UCSD-AML1 (cell line): ENCODE measurements at regions not wholly inside any gene's neighbourhood (a gene's known extent, or its start where the extent isn't known, plus 50 kb on each side); places are given as distances from the start of the nearest gene placed in this dataset.

Source experiments
- DNase-seq: peaks from one replicate; lab custom pipeline; 2025; ENCODE audit not compliant: unreplicated experiment; lab: John Stamatoyannopoulos, UW

- DNase-seq, result no peak
Observed at GRCh38 chr20:39800111-39800510, 838.0 kb downstream of the DHX35 start.

DNA sequence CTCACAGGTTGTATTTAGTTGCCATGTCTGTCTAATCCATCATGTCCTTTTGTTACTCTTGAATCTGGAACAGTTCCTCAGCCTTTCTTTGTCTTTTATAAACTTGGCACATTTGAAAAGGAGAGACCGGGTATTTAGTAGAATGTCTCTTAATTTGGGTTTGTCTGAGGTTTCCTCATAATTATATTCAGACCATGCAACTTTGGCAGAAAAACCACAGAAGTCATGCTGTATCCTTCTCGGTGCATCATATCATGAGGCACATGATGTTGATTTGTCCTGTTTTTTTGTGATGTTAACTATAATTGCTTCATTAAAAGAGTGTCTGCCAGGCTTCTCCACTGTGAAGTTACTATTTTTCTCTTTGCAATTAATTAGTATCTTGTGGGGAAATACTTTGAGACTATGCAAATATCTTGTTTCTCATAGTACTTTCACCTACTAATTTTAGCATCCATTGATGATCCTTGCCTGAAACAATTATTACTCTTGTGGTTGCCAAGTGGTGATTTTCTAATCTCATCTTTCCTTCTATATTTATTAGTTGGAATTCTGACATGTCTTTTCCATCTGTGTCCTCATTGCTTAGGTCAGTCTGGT lies 837.3 kb downstream of the DHX35 start:
- no peak for DNase-seq

- no peak for DNase-seq
Observed at GRCh38 chr20:39795401-39796272, 833.5 kb downstream of the DHX35 start.

- DNase-seq, result no peak
Observed at GRCh38 chr20:39792334-39792733, 830.2 kb downstream of the DHX35 start.

- no peak for DNase-seq
Observed at GRCh38 chr20:39789411-39789810, 827.3 kb downstream of the DHX35 start.

DNA sequence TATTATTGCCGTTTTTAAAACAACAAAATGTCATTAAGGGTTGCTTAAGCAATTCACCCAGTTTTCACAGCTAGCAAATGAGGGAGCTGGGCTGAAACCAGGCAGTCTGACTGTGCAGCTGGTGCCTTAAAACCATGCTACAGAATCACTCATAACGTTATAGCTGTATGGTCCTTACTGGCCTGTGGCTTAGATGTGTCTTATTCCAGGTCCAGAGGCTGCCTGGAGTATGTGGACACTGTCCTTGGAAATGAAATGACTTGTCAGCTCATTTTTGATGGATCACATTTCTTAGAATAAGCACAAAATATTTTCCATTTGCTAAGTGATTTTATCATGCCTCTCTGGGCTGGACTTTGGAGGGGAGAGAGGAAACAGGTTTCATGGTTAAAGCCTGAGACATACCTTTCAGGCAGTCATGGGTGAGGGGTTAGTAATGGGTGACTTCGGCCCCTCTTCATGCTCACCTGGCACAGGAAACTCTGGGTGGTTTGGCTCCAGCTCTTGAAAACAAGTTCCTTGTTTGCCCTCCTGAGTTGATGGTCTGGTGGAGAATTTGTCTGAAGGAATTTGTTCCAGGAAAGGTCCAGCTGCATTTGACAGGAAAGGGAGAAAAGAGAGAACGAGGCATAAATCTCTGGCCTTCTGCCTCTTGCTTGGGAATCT lies 823.2 kb downstream of the DHX35 start:
- no peak for DNase-seq

DNA sequence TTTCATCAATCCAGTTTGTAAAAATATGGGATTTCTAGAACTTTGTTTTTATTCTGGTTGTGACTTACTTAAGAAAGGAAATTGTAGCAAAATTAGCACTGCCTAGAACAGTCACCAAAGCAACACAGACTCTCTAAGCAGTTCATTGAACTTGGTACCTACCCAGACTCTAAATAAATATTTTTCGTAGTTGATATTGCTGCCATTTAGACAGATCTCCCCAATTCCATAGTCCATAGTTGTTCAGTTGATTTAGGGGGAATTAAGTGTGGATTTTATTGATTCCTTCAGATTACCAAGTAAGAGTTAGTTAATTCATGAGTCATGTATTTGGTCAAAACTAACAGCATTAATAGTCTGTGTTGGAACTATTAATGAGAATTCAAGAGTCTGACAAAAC lies 822.5 kb downstream of the DHX35 start:
- no peak for DNase-seq

GRCh38 chr20:39778847-39779604 lies 816.9 kb downstream of the DHX35 start:
- no peak for DNase-seq

- no peak for DNase-seq
Observed at GRCh38 chr20:39778431-39778830, 816.3 kb downstream of the DHX35 start.

GRCh38 chr20:39777610-39778009 lies 815.5 kb downstream of the DHX35 start:
- DNase-seq, result no peak

- no peak for DNase-seq
Observed at GRCh38 chr20:39775110-39775509, 813.0 kb downstream of the DHX35 start.

- no peak for DNase-seq
Observed at GRCh38 chr20:39773380-39774000, 811.3 kb downstream of the DHX35 start.

DNA sequence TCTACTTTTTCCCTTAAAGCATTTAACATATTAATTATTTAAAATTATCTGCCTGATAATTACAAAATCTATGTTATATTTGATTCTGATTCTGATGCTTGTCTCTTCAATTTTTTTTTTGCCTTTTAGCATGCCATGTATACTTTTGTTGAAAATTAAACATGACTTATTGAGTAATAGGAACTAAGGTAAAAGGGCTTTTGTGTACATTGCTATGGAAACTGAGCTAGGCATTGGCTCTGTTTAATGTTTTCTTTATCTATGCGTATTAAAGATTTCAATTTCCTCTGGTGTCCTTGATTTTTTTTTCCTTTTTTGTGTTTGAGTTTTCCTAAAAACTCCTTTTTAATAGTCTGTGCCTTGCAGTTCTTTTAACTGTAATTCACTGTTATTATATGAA lies 805.2 kb downstream of the DHX35 start:
- DNase-seq, result no peak

GRCh38 chr20:39766333-39766732 lies 804.2 kb downstream of the DHX35 start:
- no peak for DNase-seq

DNA sequence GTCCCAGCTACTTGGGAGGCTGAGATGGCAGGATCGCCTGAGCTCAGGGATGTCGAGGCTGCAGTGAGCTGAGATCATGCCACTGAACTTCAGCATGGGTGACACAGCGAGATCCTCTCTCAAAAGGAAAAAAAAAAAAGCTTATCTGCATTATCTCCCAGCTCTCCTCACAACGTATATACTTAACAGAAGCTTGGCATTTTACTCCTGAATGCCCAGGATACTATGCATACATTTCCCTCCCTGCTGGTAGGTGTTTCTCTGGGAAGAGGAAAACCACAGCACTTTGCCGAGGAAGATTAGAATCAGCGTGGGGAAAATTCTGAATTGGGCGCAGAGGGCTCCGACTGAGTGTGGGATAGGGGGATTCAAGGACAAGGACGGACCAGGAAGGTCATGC lies 800.6 kb downstream of the DHX35 start:
- no peak for DNase-seq

- no peak for DNase-seq
Observed at GRCh38 chr20:39758876-39759275, 796.7 kb downstream of the DHX35 start.

DNA sequence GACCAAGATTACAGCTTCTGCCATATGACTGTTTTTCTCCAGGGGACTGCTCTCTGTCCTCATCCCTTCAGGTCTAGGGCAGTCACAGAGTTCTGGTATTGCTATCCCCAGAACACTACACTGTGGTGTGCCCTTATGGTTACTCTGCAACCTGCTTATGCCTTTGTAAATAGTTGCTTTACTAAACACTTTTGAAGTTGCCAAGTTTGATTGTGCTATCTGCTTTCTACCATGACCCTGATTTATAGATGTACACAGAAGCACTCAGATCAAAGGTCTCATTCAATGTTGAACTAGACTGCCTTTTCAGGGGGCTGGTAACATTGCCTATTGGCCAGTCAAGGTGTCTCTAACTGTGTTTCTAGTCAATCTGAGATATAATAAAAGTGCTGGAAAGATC lies 794.7 kb downstream of the DHX35 start:
- DNase-seq, result no peak

DNA sequence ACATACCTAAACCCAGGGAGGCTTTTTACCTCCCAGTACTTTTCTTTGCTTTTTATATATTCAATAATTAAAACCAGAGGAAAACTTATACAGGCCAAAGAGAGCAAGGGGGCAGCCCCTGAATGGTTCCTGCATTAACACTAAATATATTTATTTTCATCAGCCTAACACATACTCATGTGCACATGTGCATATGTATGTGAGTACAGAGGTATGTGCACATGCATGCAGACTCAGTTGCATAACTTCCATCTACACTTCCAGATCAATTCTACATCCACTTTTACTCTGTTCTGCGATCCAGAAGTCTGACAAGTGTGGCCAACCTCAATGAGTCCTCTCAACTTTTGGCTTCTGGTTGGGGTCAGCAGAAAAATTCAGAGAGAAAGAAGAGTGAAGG lies 794.2 kb downstream of the DHX35 start:
- no peak for DNase-seq

DNA sequence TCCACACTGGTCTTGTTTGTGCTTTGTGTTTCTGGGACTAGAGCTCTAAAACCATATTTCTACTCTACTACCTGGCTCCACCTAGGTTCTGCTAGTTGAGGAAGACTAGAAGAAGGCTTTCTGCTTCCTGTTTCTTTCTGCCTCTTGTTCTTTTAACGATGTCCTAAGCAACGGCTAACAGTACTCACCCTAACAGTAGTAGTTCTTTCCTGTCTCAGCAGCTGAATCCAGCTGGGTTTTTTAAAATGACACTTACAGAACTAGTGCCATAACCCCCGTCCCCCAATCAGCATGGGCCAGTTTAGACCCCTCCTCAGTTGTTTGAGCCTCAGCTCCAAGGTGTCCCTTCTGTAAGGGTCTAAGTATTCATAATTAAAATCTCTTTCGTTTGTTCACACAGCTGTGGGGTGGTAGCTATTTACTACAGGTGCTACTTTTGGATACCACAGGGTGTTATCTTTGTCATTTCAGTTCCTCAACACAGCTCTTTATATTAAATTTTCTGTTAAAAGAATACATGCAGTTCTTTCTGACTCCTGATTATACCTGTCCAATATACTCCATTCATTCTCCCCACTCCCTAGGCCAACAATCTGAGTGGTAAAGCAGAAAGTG lies 790.2 kb downstream of the DHX35 start:
- DNase-seq, result no peak

- no peak for DNase-seq
Observed at GRCh38 chr20:39751557-39752137, 789.5 kb downstream of the DHX35 start.
